ENCODE measurements at regions not wholly inside any gene's neighbourhood (a gene's known extent, or its start where the extent isn't known, plus 50 kb on each side); places are given as distances from the start of the nearest gene placed in this dataset.

- no peak for DNase-seq
Observed at GRCh38 chr7:13159467-13160184, 472.2 kb downstream of the ARL4A start.

GRCh38 chr7:13161125-13161524, 473.7 kb downstream of the ARL4A start:
- DNase-seq, result no peak

GRCh38 chr7:13165854-13166253, 478.4 kb downstream of the ARL4A start:
- DNase-seq, result no peak

DNA sequence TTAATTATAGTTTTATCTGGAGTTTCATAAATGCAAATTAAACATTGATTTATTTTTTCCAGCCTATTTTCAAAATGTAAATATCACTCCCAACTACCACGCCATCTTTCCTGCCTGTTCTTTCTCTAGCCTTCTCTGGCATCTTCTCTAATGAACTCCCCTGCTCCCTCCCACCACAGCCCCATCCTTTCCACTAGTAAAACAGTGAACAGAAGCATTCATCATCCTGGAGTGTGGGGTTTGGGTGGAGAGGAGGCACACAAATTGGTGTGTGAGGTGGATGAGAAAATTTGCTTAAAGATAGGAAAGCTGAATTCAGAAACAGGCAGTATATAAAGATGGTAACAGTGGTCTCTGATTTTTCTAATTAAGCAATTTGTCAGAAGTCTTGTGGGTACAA, 479.4 kb downstream of the ARL4A start:
- DNase-seq, result no peak

DNA sequence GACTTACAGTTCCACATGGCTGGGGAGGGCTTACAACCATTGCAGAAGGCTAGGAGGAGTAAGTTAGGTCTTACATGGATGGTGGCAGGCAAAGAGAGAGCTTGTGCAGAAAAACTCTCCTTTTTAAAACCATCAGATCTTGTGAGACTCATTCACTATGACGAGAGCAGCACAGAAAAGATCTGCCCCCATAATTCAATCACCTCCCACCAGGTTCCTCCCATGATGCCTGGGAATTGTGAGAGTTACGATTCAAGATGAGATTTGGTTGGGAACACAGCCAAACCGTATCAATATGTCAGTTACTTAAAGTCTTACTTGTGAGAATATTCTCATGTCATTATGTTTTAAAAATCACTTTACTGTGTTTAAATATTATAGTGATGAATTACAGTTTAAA, 481.9 kb downstream of the ARL4A start:
- no peak for DNase-seq

DNA sequence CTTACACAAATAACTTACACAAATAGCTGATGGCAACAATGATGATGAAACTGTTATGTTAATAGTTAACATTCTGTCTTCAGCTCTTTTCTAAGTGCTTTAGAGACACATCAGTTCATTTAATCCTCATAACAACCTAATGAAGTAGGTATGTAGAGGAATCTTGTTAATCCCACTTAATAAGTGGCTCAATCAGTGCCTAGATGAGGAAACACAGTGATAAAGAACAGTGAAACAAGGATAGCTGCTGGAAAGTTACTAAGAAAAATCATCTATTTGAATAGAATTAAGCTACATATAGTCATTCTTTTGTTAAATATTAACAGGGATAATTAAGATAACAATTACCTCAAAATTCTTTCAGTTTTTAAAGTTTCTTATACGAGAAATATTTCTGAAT, 487.6 kb downstream of the ARL4A start:
- no peak for DNase-seq

GRCh38 chr7:13179011-13179582, 491.7 kb downstream of the ARL4A start:
- DNase-seq, result no peak

GRCh38 chr7:13179775-13180523, 492.5 kb downstream of the ARL4A start:
- DNase-seq, result no peak

GRCh38 chr7:13181216-13181615, 493.8 kb downstream of the ARL4A start:
- no peak for DNase-seq

GRCh38 chr7:13185139-13185538, 497.7 kb downstream of the ARL4A start:
- no peak for DNase-seq

DNA sequence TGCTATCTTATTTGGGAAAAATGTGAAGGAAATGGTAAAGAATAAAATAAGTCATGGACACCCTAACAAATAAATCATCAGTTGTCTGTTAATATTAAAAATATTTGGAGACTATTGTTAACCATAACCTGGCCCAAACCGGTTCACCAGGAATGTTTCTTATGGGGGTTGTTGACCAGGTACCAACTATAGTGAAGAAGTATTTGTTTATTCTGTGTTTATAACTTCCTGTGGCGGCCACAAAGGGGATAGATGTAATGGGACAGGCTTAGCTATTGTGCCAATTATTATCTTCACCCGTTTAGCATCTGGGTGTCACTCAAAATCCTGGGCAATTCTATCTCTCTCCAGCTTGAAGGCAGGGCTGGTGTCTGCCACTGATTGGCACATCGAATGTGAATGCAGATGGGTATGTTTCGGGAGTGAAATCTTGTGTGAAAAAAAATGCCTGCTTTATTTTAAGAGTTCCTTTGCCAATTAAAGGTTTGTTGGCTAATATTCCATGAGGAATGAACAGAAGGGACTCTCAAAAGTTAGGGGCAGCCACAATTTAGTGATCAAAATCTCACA, 500.9 kb downstream of the ARL4A start:
- DNase-seq, result no peak

GRCh38 chr7:13188922-13189321, 501.5 kb downstream of the ARL4A start:
- no peak for DNase-seq

DNA sequence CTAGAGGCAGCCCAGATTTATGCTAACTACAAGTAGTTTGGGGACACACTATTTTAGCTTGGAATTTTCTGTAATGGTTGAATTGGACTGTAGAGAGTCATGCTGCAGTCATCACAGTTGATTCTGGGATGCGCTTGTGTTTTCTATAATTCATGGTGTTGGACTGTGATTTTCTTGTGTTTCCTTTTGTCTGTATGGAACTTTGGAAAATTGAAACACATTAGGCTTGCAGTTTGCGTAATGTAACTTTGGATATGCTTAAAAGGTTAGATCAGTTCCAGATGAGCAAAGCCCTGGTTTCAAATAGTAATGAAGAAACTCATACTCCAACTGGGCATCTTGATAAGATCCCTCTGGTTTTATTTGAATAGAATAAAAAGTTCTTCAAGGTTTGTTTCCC, 502.2 kb downstream of the ARL4A start:
- no peak for DNase-seq

- peak; percentile 11 for DNase-seq
Observed at GRCh38 chr7:13197501-13197900, 510.1 kb downstream of the ARL4A start.

GRCh38 chr7:13198036-13198435, 510.6 kb downstream of the ARL4A start:
- no peak for DNase-seq

GRCh38 chr7:13198727-13199126, 511.3 kb downstream of the ARL4A start:
- DNase-seq, result no peak

GRCh38 chr7:13201628-13202027, 514.2 kb downstream of the ARL4A start:
- DNase-seq, result no peak

DNA sequence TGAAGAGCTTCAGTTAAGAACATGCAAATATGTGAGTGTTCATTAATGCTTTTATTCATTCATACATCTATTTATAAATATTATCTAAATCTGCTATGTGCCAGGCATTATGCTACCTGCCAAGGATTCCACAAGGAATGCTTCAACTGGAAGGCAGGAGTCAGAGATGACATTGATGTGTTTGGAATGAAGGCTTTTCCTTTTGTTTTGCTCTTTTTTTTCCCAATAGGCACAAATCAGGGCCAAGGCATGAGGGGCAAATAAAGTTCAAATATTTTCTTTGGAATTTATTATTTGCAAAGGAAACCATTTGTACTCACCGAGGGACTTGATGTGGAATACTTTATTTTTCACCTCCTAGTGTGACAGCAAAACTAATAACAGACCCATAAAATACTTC, 530.3 kb downstream of the ARL4A start:
- DNase-seq, result peak; percentile 4

GRCh38 chr7:13225068-13225467, 537.6 kb downstream of the ARL4A start:
- DNase-seq, result no peak

GRCh38 chr7:13226385-13226784, 539.0 kb downstream of the ARL4A start:
- DNase-seq, result no peak

- DNase-seq, result no peak
Observed at GRCh38 chr7:13231216-13231615, 543.8 kb downstream of the ARL4A start.

DNA sequence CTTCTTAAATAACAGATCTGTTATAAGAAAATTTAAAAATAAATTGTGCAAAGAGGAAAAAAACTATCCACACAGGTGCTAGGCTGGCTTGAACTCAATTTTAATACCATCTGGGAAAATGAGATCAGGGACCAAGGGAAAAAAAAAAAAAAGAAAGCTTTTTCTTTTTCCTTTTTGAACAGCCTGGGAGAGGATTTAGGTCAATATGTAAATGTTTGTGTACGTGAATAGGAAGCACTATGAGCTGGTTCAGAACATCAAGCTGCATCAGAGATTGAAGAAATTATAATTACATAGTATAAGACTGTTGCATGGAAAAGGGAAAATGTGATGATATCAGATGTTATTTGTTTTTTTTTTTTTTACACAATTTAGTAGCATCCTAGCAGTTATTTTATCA, 548.0 kb downstream of the ARL4A start:
- DNase-seq, result no peak

DNA sequence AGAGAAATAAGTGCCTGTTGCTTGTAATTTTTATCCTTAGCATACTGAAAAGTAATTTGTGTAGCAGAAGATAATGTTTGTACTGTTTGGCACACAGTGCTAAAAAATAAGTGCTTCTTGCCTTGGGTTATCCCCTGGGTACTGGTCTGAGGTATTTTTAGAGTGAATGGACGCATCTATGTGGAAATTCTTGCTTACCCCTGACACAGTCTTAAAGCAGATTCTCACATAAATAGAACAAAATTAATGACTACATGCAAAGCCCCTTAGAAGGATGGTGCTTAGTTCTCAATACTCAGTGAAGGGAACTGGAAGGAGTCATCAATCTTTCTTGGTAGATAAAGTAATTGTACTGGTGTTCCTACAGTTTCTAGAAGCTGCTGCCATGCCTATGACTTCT, 548.6 kb downstream of the ARL4A start:
- DNase-seq, result no peak

- DNase-seq, result peak; percentile 42
Observed at GRCh38 chr7:13240349-13240748, 552.9 kb downstream of the ARL4A start.
